GM23248 (cell line): ENCODE measurements at regions not wholly inside any gene's neighbourhood (a gene's known extent, or its start where the extent isn't known, plus 50 kb on each side); places are given as distances from the start of the nearest gene placed in this dataset.

ENCODE experiments used
- DNase-seq: peaks from one replicate; pipeline ENCODE4 v3.0.0-alpha.2; 2015
- H2AFZ ChIP-seq: fragments of 200-600 bp; sonication (generic); 2 replicates; pipeline ENCODE4 v1.6.1; 2016; ENCODE audit warnings: antibody characterized with exemption
- H3F3A ChIP-seq: fragments of 200-600 bp; sonication (generic); 2 replicates; pipeline ENCODE4 v1.6.1; 2016; ENCODE audit warnings: mild to moderate bottlenecking, antibody characterized with exemption, mixed run types; ENCODE audit not compliant: insufficient read depth
- H3K27ac ChIP-seq: fragments of 200-600 bp; sonication (generic); 2 replicates; pipeline ENCODE4 v1.5.1; 2016; ENCODE audit warnings: mild to moderate bottlenecking
- H3K27me3 ChIP-seq: fragments of 200-600 bp; sonication (generic); replicated peaks from 2 replicates; pipeline ENCODE4 v1.6.1; 2016; ENCODE audit warnings: mild to moderate bottlenecking; ENCODE audit not compliant: insufficient read depth
- H3K36me3 ChIP-seq: fragments of 200-600 bp; sonication (generic); 2 replicates; pipeline ENCODE4 v1.6.1; 2016; ENCODE audit warnings: low read depth, mild to moderate bottlenecking
- H3K4me1 ChIP-seq: fragments of 200-600 bp; sonication (generic); 2 replicates; pipeline ENCODE4 v1.6.1; 2016; ENCODE audit warnings: mild to moderate bottlenecking; ENCODE audit not compliant: insufficient read depth
- H3K4me2 ChIP-seq: fragments of 200-600 bp; sonication (generic); one replicate; pipeline ENCODE4 v1.6.1; 2016; ENCODE audit warnings: mild to moderate bottlenecking; ENCODE audit not compliant: unreplicated experiment
- H3K4me3 ChIP-seq: fragments of 200-600 bp; sonication (generic); 2 replicates; pipeline ENCODE4 v1.5.1; 2016; ENCODE audit warnings: mild to moderate bottlenecking
- H3K79me2 ChIP-seq: fragments of 200-600 bp; sonication (generic); 2 replicates; pipeline ENCODE4 v1.6.1; 2016; ENCODE audit warnings: mild to moderate bottlenecking; ENCODE audit not compliant: insufficient read depth
- H3K9ac ChIP-seq: fragments of 200-600 bp; sonication (generic); 2 replicates; pipeline ENCODE4 v1.6.1; 2016; ENCODE audit warnings: mild to moderate bottlenecking
- H3K9me2 ChIP-seq: fragments of 200-600 bp; sonication (generic); 2 replicates; pipeline ENCODE4 v1.6.1; 2016; ENCODE audit warnings: mixed run types, mild to moderate bottlenecking, moderate library complexity; ENCODE audit not compliant: insufficient read depth
- H3K9me3 ChIP-seq: fragments of 200-600 bp; sonication (generic); one replicate; pipeline ENCODE4 v1.6.1; 2017; ENCODE audit warnings: low read depth
- H4K20me1 ChIP-seq: fragments of 200-600 bp; sonication (generic); 2 replicates; pipeline ENCODE4 v1.6.0; 2016; ENCODE audit not compliant: insufficient read depth
- EZH2 ChIP-seq: fragments of 200-600 bp; sonication (generic); IDR thresholded peaks from 2 replicates; pipeline ENCODE4 v1.6.1; 2018; ENCODE audit warnings: antibody characterized with exemption, mild to moderate bottlenecking; ENCODE audit not compliant: insufficient read depth, poor library complexity, severe bottlenecking
- EZH2phosphoT487 ChIP-seq: fragments of 200-600 bp; sonication (generic); IDR thresholded peaks from 2 replicates; pipeline ENCODE4 v1.6.1; 2018; ENCODE audit warnings: antibody characterized with exemption, moderate library complexity, mild to moderate bottlenecking, low read depth; ENCODE audit not compliant: insufficient read depth
- WGBS, 2 experiments: methylation state at CpG; one replicate each; pipeline ENCODE4 v1.1.6; 2015 to 2017; ENCODE audit warnings: low lambda C conversion rate in 2 of 2, low coverage in 1 of 2; ENCODE audit errors: missing lambda C conversion rate in 2 of 2; 5-methylcytosine and 5-hydroxymethylcytosine counted together
- in situ Hi-C: fragments of 300-500 bp; cut with MboI; formaldehyde crosslinking; loops from 2 replicates; pipeline ENCODE4 v1.15.0; 2020

GRCh38 chr10:59025981-59026765, 150.3 kb upstream of the PHYHIPL start:
- WGBS, 2 experiments: 84 to 90% methylated on average over 23 of the region's 23 CpGs
- no peaks in the 10 kb centered on the region for H3K79me2 ChIP-seq
- no peaks in the 10 kb centered on the region for H4K20me1 ChIP-seq
- TF ChIP-seq EZH2phosphoT487: no peak
- no peak for TF ChIP-seq EZH2
- H3K4me1 ChIP-seq: peaks cover 7% of the 10 kb centered on the region
- no peak for DNase-seq
- H3K9me2 ChIP-seq: no peaks in the 10 kb centered on the region
- no peak overlapping the region for H3K4me3 ChIP-seq
- H3F3A ChIP-seq: no peaks in the 10 kb centered on the region
- no peaks in the 10 kb centered on the region for H3K36me3 ChIP-seq
- no peak overlapping the region for H3K27ac ChIP-seq
- no peaks in the 10 kb centered on the region for H3K27me3 ChIP-seq
- no peak overlapping the region for H3K9ac ChIP-seq
- H3K9me3 ChIP-seq: no peaks in the 10 kb centered on the region
- in situ Hi-C loops: no loop called here
- no peak overlapping the region for H3K4me2 ChIP-seq
- H2AFZ ChIP-seq: no peak overlapping the region

- no peaks in the 10 kb centered on the region for H3K36me3 ChIP-seq
- H4K20me1 ChIP-seq: no peaks in the 10 kb centered on the region
- no peak overlapping the region for H2AFZ ChIP-seq
- H3K9me3 ChIP-seq: no peaks in the 10 kb centered on the region
- H3K27ac ChIP-seq: no peak overlapping the region
- H3K4me2 ChIP-seq: no peak overlapping the region
- DNase-seq: peak; percentile 33
- no peaks in the 10 kb centered on the region for H3F3A ChIP-seq
- no peak for TF ChIP-seq EZH2phosphoT487
- TF ChIP-seq EZH2: no peak
- in situ Hi-C loops: no loop called here
- no peaks in the 10 kb centered on the region for H3K79me2 ChIP-seq
- no peak overlapping the region for H3K9ac ChIP-seq
- H3K9me2 ChIP-seq: no peaks in the 10 kb centered on the region
- no peaks in the 10 kb centered on the region for H3K27me3 ChIP-seq
- no peak overlapping the region for H3K4me3 ChIP-seq
- peaks cover 7% of the 10 kb centered on the region for H3K4me1 ChIP-seq
- 65 to 73% methylated on average over 5 of the region's 5 CpGs for WGBS, 2 experiments
Measured at GRCh38 chr10:59027975-59028655, 148.3 kb upstream of the PHYHIPL start.

DNA sequence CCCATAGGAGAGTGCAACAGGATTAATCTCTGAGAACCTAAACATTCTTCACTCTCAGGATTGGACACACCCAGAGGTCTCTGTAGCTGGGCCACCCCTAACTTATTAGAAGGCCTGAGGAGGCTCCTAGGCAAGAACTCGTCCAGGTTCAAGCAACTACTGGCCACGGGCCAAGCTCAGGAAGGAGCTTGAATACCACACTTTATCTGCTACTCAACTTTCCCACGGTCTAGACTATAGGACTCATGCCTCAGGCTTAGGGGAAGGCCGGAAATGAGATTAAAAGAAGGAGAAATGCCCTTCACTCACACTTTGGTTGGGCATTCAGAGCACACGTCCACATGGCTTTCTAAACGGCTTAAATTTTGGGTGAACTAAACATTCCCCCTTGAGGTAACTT, 142.8 kb upstream of the PHYHIPL start:
- no peaks in the 10 kb centered on the region for H3K79me2 ChIP-seq
- WGBS, 2 experiments: 38 to 43% methylated on average over 6 of the region's 6 CpGs
- H3K4me1 ChIP-seq: 0 out of 2 replicates have a peak, but pooled peaks cover 1% of the 10 kb centered on the region
- no peak overlapping the region for H3K27ac ChIP-seq
- no peak overlapping the region for H3K4me2 ChIP-seq
- in situ Hi-C loops: no loop called here
- TF ChIP-seq EZH2phosphoT487 (no peak), EZH2 (no peak)
- DNase-seq: no peak
- no peaks in the 10 kb centered on the region for H3K9me2 ChIP-seq
- no peaks in the 10 kb centered on the region for H3F3A ChIP-seq
- no peak overlapping the region for H3K9ac ChIP-seq
- no peak overlapping the region for H2AFZ ChIP-seq
- no peaks in the 10 kb centered on the region for H3K36me3 ChIP-seq
- H3K4me3 ChIP-seq: no peak overlapping the region
- no peaks in the 10 kb centered on the region for H4K20me1 ChIP-seq
- H3K9me3 ChIP-seq: no peaks in the 10 kb centered on the region
- no peaks in the 10 kb centered on the region for H3K27me3 ChIP-seq

DNA sequence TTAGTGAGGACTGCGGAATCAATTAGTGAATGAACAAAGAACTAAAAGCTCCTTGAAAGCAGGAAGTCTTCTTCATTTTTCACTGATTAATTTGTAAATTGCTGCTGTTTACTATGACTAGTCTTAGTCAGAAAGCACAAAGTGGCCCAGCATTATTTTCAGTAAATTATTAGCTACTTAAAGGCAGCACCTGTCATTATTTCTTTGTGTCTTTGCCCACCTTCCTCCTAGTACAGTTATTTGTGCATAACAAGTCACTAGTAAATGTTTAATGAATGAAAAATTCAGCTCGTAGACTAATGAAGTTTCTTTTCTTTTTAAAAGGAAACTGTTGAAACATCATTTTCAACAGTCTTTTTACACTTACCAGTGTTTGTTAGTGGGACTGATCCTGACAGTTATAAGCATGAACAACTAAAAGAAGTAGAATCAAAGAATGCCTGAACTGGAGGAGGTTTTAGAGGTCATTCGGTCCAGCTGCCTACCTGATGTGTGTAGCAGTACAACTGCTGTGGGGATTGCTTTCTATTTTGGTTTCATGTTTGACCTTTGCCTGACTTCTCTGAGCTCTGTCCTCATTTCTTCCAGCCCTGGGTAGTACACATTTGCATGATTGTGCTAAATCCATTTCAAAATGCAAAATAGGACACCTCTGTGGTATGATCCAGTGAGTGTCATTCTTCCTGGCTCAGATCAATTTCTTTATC, 140.0 kb upstream of the PHYHIPL start:
- H3K4me1 ChIP-seq: no peaks in the 10 kb centered on the region
- H4K20me1 ChIP-seq: no peaks in the 10 kb centered on the region
- H2AFZ ChIP-seq: no peak overlapping the region
- in situ Hi-C loops: no loop called here
- no peak for DNase-seq
- H3K9me2 ChIP-seq: no peaks in the 10 kb centered on the region
- no peak overlapping the region for H3K4me2 ChIP-seq
- H3F3A ChIP-seq: no peaks in the 10 kb centered on the region
- H3K79me2 ChIP-seq: no peaks in the 10 kb centered on the region
- no peaks in the 10 kb centered on the region for H3K36me3 ChIP-seq
- no peaks in the 10 kb centered on the region for H3K27me3 ChIP-seq
- no peak overlapping the region for H3K9ac ChIP-seq
- H3K4me3 ChIP-seq: no peak overlapping the region
- WGBS, 2 experiments: 44 to 49% methylated on average over 3 of the region's 3 CpGs
- no peaks in the 10 kb centered on the region for H3K9me3 ChIP-seq
- H3K27ac ChIP-seq: no peak overlapping the region
- TF ChIP-seq EZH2 (no peak), EZH2phosphoT487 (no peak)
